HG02970 (cell line): ENCODE measurements at regions not wholly inside any gene's neighbourhood (a gene's known extent, or its start where the extent isn't known, plus 50 kb on each side); places are given as distances from the start of the nearest gene placed in this dataset.

Source experiments
- ATAC-seq: cut with Tn5 transposase; IDR thresholded peaks from one replicate; pipeline ENCODE4 v1.9.1; 2021; ENCODE audit warnings: mild to moderate bottlenecking, moderate library complexity, moderate number of reproducible peaks; ENCODE audit not compliant: unreplicated experiment, low FRiP score

GRCh38 chrX:69365755-69366154 lies 138.4 kb upstream of the NALF2 start:
- ATAC-seq = no peak

GRCh38 chrX:69365349-69365748 lies 138.8 kb upstream of the NALF2 start:
- no peak for ATAC-seq

GRCh38 chrX:69362856-69363255 lies 141.3 kb upstream of the NALF2 start:
- no peak for ATAC-seq

DNA sequence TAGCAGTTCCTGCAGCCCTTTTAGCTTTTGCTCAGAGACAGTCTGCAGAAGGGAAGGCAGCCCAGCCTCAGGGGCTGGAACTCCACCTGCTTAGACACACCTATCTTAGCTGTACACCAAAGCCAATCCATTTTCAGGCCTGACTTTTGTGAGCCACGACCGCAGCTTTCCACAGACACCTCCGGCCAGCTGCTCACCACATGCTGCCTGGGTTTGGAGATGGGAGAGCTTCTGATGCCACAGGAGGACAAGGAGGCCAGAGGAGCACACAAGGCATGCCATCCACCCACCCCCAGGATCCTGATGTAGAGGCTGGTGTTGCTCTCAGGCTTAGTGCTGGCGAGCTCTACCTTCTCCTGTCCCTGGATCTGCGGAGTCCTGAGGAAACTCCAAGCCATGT lies 141.8 kb upstream of the NALF2 start:
- ATAC-seq = no peak

- ATAC-seq = no peak
Observed at GRCh38 chrX:69361311-69361845, 142.7 kb upstream of the NALF2 start.

- no peak for ATAC-seq
Observed at GRCh38 chrX:69357317-69357716, 146.8 kb upstream of the NALF2 start.

GRCh38 chrX:69324851-69325250 lies 159.6 kb upstream of the PJA1 start:
- no peak for ATAC-seq

DNA sequence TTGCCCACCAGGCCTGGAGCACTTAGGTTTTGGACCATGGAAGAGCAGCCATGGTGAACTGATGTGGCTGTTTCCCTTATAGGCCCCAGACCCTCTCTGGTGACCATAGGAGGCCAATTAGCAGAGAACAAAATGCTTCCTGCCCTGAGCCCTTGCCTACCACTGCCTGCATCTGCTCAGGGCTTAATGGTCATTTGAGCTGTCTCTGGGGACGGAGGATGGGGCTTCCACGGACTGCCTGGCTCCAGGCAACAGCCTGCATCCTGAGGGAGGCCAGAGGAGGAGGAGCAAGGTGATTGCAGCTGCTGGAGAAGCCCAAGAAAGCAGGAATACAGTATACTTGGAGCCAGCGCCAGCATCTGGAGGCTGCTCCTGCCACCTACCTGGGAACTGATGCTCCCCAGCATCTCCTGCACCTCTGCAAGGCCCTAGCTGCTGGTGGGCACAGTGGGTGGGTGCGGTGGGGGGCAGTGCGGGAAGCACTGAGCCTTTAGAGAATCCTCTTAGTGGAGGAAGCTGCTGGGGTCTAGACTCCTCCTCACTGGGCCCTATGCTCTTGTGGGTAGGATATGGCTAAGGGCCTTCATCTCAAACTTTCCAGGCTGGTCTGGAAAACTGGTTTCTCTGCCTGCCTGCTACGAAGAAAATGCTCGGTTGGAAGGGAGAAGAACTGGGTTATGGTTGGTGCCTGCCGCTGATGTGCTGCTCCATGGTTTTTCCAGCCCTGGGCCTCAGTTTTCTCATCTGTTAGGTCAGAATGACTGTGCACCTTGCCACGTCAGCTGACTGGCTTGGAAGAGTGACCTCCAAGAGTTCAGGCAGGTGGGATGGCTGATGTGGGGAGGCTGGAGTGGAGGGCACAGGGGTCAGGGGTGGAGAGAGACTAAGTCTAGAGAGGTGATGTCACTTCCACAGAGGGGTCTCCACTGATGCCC lies 158.8 kb upstream of the PJA1 start:
- ATAC-seq = no peak

DNA sequence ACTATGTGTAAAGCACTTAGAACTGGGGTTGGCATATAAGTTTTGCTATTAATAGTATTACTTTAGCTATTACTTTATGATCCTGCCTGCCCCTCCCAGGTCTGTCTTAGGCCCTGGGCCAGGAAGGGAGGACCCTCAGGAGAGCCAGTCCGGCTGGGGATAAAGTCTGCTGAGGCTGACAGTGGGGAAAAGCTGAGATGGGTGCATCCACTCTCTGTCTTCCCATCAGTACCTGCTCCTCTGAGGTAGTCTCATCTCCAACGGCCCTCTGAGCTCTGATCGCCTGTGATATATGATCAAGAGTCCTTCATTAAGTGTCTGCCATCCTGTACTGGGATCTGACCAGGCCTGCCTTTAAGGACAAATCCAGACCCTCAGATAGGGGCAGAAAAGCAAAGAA lies 156.5 kb upstream of the PJA1 start:
- ATAC-seq = no peak

GRCh38 chrX:69321006-69321655 lies 155.9 kb upstream of the PJA1 start:
- ATAC-seq = no peak

GRCh38 chrX:69320116-69320515 lies 154.9 kb upstream of the PJA1 start:
- ATAC-seq = no peak

DNA sequence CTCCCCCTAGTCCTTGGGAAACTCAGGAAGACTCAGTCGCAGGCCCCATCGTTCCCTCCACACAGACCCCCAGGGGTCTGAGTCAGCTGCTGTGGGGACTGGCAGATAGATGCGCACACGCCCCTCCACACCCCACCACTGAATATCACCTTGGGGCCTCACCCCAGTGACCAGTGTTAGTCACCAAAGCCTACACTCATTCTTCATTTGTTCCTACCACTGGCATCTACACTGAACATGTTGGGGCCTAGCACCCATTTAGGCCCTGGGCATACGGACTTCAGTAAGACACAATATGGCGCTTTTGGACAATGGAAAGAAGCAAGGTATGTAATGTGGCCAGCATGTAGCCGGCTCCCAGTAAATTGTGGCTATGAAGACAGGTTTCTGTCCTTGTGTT lies 154.1 kb upstream of the PJA1 start:
- no peak for ATAC-seq

DNA sequence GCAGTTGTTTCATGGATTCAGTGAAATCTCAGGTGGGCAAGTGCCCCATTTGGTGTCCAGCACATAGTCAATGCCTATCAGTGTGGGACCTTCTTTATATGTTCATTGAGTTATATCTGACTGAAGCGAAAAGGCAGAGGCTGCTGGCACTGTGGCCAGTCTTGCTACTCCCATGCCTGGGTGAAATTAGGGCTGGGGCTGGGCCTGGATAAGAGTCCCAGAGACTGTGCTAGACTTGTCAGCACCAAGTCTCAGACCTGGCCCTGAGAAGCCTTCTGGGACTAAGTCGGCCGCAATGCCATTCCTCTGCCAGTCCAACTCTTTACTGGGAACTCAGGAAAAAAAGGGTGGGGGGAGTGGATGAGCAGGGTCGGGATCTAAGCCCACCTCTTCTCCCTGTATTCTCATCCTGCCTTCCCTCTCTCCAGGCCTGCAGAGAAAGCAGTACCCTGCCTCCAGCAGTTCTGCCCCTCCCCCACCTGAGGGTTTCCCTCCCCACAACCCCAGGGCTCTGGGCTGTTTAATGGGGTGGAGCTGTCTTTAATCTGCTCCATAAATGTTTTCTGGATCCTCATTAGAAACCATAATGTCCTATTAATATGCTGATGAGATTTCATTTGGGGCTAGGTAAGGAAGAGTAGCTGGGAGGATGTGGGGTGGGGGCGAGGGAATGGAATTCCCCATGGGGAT lies 153.5 kb upstream of the PJA1 start:
- ATAC-seq = no peak

GRCh38 chrX:69317721-69318120 lies 152.5 kb upstream of the PJA1 start:
- no peak for ATAC-seq

- no peak for ATAC-seq
Observed at GRCh38 chrX:69314436-69315348, 149.4 kb upstream of the PJA1 start.

DNA sequence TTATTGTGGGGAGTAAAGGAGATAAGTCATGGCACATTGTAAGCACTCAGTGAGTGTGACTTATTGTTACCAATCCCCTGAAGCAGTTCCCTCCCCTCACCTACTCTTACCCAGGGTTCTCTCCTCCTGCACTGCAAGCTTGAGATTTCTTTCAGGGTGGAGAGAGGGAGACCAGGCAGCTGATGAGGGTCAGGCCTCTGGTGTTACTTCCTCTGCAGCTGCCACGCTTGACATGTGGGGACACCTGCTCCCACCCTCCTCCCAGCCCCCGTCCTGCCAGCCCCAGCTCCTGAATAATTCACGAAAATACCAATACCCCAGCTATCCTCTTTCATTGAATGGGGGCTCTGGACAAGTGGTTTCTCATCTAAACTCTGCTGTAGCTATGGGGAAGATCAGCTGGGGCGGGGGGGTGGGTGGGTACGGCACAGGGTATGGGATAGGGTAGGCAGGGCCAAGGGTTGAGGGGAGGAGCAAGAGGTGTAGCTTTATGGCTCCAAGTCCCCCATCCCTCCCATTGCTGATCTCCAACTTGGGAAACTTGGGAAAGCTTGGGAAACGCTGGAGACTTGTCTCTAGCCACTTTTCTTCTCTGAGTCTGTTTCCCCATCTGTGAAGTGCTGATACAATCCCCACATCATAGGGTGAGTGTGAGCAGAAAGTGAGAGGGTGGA lies 148.5 kb upstream of the PJA1 start:
- ATAC-seq = no peak

- no peak for ATAC-seq
Observed at GRCh38 chrX:69311936-69312670, 146.8 kb upstream of the PJA1 start.

DNA sequence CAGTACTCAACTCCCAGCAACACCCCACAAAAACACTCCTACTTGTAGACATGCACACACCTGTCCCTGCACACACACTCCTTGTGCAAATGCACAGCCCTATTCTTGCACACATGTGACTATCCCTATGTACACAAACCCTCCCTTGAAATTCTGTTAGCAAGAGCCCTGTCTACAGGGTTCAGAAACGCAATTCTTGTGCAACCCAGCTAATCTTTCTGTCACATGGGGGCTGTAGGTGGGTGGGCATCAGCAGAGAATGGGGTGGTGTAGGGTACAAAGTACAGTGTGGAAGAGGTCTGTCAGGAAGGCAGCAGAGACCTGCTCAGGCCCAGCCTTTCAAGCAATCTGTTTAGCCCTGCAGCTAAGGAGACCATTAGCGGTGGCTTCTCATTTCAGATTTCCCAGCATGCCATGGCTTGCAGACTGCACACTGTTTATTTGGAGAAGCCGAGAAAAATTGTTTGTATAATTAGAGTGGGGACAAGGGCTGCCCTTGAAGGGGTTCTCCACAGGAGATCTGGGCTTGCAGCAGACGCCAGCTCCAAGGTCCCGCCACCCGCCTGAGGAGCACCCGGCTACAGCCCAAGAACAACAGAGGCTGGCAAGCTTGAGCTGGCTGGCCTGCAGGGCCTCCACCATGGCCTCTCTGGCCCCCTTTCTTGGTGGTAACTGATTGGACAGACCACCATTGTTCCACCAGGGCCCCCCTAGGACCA lies 144.0 kb upstream of the PJA1 start:
- ATAC-seq = no peak
